ENCODE measurements at regions not wholly inside any gene's neighbourhood (a gene's known extent, or its start where the extent isn't known, plus 50 kb on each side); places are given as distances from the start of the nearest gene placed in this dataset.
"Not testable (repeated sequence)": the region's sequence is repeated elsewhere in the genome, so short reads cannot be mapped to it uniquely, and the experiment has no call there.

- FAIRE-seq (no peak), DNase-seq (ENCODE audit: extremely low spot score, insufficient read length, low read depth) (no peak)
These were observed 110.8 kb upstream of the OTOS start for GRCh38 chr2:240250985-240251847.

GRCh38 chr2:240251848-240252190 lies 111.4 kb upstream of the OTOS start:
- DNase-seq (ENCODE audit: extremely low spot score, insufficient read length, low read depth) (no peak), FAIRE-seq (no peak)

DNA sequence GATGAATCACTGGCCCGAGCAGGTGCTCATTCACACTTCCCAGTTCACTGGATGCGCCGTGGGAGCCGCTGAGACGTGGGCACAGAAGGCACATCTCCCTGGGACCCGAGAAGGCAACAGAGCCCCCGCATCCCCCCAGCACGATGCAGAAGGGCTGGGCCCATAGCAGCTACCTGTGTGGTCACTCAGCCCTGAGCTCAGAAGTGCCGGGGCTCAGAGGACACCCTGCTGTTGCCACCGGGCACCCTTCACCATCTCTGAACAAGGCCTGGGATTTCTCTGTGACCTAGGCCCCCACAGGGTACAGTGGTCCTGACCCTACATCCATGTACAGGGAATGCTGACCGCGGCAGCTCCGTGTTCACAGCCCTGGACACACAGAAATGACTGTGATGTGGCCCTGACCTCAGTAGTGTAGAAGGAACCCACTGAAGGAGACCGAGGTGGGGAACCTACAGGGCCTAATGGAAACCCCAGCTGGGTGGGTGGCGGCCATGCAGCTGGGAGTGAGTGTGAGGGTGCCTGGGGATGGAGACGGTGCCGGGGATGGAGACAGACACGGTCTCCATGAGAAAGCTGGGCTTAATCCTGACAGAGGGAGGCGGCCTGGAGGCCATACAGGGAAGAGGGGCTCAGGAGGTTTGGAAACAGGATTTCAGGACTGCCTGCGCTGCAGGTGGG lies 111.9 kb upstream of the OTOS start:
- DNase-seq (ENCODE audit: extremely low spot score, insufficient read length, low read depth) (no peak), FAIRE-seq (no peak)

GRCh38 chr2:240252872-240253511 lies 112.5 kb upstream of the OTOS start:
- FAIRE-seq (no peak), DNase-seq (ENCODE audit: extremely low spot score, insufficient read length, low read depth) (no peak)

DNA sequence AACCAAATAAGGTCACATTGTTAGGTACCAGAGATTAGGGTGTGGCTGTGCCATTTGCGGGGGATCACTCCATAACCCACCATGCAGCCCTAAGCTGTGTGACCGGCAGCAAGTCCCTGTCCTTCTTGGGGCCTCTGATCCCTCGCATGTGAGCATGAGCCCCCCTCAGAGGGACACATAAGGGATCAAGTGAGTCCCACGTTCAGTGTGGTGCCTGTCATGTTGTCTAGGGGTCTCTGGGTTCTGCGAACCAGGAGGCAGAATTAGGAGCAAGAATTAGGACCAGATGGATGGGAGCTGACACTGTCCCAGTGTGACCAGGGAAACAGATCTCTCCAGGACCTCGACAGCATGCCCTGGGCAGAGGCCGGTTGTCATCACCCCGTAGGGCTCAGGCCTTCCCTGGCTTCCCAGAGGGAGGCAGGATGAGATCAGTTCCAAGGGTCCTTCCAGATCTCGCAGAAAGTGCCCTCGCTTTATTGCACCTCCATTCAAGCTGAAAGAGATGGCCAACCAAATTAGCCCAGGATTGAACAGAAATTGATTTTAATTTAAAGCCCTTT lies 113.2 kb upstream of the OTOS start:
- no peak for DNase-seq (ENCODE audit: extremely low spot score, insufficient read length, low read depth)
- FAIRE-seq, result no peak

GRCh38 chr2:240254337-240255164 lies 114.1 kb upstream of the OTOS start:
- no peak for FAIRE-seq
- no peak for DNase-seq (ENCODE audit: extremely low spot score, insufficient read length, low read depth)

- FAIRE-seq, result no peak
- DNase-seq (ENCODE audit: extremely low spot score, insufficient read length, low read depth), result no peak
These were observed 114.7 kb upstream of the OTOS start for GRCh38 chr2:240255165-240255491.

- FAIRE-seq (no peak), DNase-seq (ENCODE audit: extremely low spot score, insufficient read length, low read depth) (no peak)
These were observed 115.6 kb upstream of the OTOS start for GRCh38 chr2:240255811-240256703.

DNA sequence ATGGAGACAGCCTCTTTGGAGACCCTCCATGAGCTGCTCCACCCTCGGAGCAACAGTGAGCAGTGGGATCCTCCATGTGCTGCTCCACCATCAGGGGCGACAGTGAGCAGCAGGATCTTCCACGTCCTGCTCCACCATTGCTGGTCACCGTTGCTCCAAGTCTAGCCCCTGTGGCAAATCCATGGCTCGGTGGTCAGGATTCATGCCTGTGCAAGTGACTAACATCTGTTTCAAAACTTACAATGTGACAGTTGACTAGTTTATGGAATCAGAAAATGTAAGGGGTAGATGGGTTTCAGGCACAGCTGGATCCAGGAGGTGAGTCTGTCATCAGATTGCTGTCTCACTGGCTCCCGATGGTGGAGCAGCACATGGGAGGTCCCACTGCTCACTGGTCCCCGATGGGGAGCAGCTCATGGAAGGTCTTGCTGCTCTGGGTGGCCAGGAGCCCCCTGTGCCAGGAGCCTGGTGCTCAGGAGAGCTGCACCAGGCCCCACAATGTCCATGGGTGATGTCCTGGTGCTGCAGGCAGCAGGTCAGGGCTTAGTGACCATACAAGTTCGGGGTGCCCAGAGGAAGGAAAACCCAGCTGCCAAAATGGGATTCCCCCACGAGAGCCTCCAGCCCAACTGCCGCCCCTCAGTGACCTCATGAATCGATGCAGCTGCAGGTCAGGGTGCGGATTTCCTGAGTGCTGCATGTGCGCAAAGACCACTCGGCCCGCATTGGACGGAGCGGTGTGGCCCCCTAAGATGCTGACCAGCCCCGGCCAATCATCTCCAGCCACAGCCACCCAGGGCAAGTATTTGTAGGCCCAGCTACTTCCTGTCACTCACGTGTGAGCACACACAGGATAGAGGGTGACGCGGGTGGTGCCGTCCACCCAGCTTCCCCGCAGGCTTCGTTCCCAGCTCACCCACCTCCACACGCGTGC lies 116.5 kb upstream of the OTOS start:
- FAIRE-seq, result no peak
- no peak for DNase-seq (ENCODE audit: extremely low spot score, insufficient read length, low read depth)

- no peak for DNase-seq (ENCODE audit: extremely low spot score, insufficient read length, low read depth)
- FAIRE-seq, result no peak
These were observed 117.6 kb upstream of the OTOS start for GRCh38 chr2:240257940-240258580.

DNA sequence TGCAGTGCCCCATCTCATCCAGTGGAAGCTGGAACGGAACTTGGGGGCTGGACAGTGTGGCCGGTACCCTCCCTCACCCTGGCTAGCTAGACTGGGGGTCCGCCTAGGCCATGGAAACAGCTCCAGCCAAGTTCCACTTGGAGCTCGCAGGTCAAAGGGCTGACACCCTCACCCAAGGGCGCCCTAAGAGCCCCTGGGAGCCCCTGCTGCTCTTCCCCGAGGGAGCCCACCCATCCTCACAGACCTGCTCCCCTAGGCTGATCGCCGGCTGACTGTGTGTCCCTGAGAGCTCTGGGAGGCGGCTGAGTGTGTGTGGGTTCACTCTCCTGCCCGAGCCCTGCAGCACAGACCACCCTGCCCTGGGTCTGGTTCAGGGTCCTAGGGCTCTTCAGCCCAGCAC lies 118.2 kb upstream of the OTOS start:
- DNase-seq (ENCODE audit: extremely low spot score, insufficient read length, low read depth) (no peak), FAIRE-seq (no peak)

- DNase-seq (ENCODE audit: extremely low spot score, insufficient read length, low read depth) (no peak), FAIRE-seq (no peak)
These were observed 118.9 kb upstream of the OTOS start for GRCh38 chr2:240259201-240259923.

GRCh38 chr2:240259924-240260529 lies 119.6 kb upstream of the OTOS start:
- FAIRE-seq (no peak), DNase-seq (ENCODE audit: extremely low spot score, insufficient read length, low read depth) (no peak)

DNA sequence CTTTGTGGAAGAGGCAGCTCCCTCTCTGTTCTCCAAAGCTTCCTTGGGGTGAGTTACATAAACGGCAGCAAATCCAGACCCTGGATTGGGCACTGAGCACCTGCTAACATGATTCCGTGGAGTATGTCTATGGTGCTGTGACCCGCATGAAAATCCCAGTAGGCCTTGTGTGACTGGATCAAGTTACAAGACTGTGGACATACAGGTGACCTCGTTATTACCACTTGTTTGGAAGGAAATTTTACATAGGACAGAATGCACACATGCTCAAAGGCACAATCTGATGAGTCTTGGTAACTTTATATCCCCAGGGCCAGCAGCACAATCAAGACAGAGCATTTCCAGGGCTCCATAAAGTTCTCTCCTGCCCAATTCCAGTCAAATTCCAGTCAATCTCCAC lies 120.2 kb upstream of the OTOS start:
- FAIRE-seq, result no peak

DNA sequence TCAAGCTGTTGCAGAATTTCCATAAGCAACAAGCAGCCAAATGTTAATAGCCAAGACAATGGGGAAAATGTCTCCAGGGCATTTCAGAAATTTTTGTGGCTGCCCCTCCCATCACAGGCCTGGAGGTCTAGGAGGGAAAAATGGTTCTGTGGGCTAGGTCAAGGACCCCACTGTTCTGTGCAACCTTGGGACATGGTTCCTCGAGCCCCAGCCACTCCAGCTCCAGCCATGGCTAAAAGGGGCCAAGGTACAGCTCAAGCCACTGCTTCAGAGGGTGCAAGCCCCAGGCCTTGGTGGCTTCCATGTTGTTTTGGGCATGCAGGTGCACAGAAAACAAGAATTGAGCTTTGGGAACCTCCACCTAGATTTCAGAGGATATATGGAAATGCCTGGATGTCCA lies 122.1 kb upstream of the OTOS start:
- not testable (repeated sequence) for DNase-seq (ENCODE audit: extremely low spot score, insufficient read length, low read depth); FAIRE-seq

More for the DNA sequence above, 120.2 kb upstream of the OTOS start:
- DNase-seq (ENCODE audit: extremely low spot score, insufficient read length, low read depth), result no peak

GRCh38 chr2:240269380-240269779 lies 128.9 kb upstream of the OTOS start:
- DNase-seq (ENCODE audit: extremely low spot score, insufficient read length, low read depth) (no peak), FAIRE-seq (no peak)

- DNase-seq (ENCODE audit: extremely low spot score, insufficient read length, low read depth) (no peak), FAIRE-seq (no peak)
These were observed 129.4 kb upstream of the OTOS start for GRCh38 chr2:240269886-240270285.
